Activated CD4-positive, alpha-beta T cell treated with anti-CD3 and anti-CD28 coated beads, Interleukin-2, amount 10 ng/mL, durations not matched to agents 7 days and 5 days (primary cell): ENCODE measurements at regions not wholly inside any gene's neighbourhood (a gene's known extent, or its start where the extent isn't known, plus 50 kb on each side); places are given as distances from the start of the nearest gene placed in this dataset.

Experiments
- CTCF ChIA-PET: fragments of 350-600 bp; sonication (Branson Sonifier 250); formaldehyde crosslinking; loops from one replicate; lab custom pipeline; 2021; ENCODE audit warnings: antibody characterized with exemption; lab: Charles Lee
- POLR2A ChIA-PET: fragments of 350-600 bp; sonication (Branson Sonifier 250); formaldehyde crosslinking; loops from one replicate; lab custom pipeline; 2021; ENCODE audit warnings: antibody characterized with exemption; lab: Charles Lee
- DNase-seq: peaks from one replicate; pipeline ENCODE4 v3.0.0-alpha.2; 2020
- H3K27ac Mint-ChIP-seq: one replicate; pipeline ENCODE4 v1.8.0; 2021; ENCODE audit warnings: mild to moderate bottlenecking, moderate library complexity, mixed read lengths
- H3K27me3 Mint-ChIP-seq: one replicate; pipeline ENCODE4 v1.8.0; 2021; ENCODE audit warnings: mixed read lengths
- H3K36me3 Mint-ChIP-seq: one replicate; pipeline ENCODE4 v1.8.0; 2021; ENCODE audit warnings: low read depth, mixed read lengths
- H3K4me1 Mint-ChIP-seq: one replicate; pipeline ENCODE4 v1.8.0; 2021; ENCODE audit warnings: mixed read lengths
- H3K4me3 Mint-ChIP-seq: one replicate; pipeline ENCODE4 v1.8.0; 2021; ENCODE audit warnings: mild to moderate bottlenecking, moderate library complexity, mixed read lengths
- H3K9me3 Mint-ChIP-seq: one replicate; pipeline ENCODE4 v1.8.0; 2021; ENCODE audit warnings: mixed read lengths

- POLR2A ChIA-PET = no interaction called here
- H3K4me3 Mint-ChIP-seq = no peak overlapping the region
- H3K4me1 Mint-ChIP-seq = peaks cover 11% of the 10 kb centered on the region
- CTCF ChIA-PET = interaction anchor here (0.9 kb wide), 1 partner anchor 122 kb away, joined by 3 read pairs; no protein-coding TSS in a partner anchor
- no peaks in the 10 kb centered on the region for H3K36me3 Mint-ChIP-seq
- H3K27me3 Mint-ChIP-seq = peaks cover 40% of the 10 kb centered on the region
- DNase-seq = no peak
- no peaks in the 10 kb centered on the region for H3K9me3 Mint-ChIP-seq
- H3K27ac Mint-ChIP-seq = no peak overlapping the region
These were observed 67.4 kb upstream of the EPCAM start for GRCh38 chr2:47301731-47302130.

- H3K36me3 Mint-ChIP-seq = no peaks in the 10 kb centered on the region
- peaks cover 11% of the 10 kb centered on the region for H3K4me1 Mint-ChIP-seq
- ChIA-PET POLR2A (no interaction called here), CTCF (interaction anchor here (0.9 kb wide), 1 partner anchor 122 kb away, joined by 3 read pairs; no protein-coding TSS in a partner anchor)
- peaks cover 37% of the 10 kb centered on the region for H3K27me3 Mint-ChIP-seq
- no peaks in the 10 kb centered on the region for H3K9me3 Mint-ChIP-seq
- no peak overlapping the region for H3K27ac Mint-ChIP-seq
- H3K4me3 Mint-ChIP-seq = no peak overlapping the region
- no peak for DNase-seq
These were observed 67.9 kb upstream of the EPCAM start for GRCh38 chr2:47301277-47301618.

GRCh38 chr2:47300609-47301276 is 68.4 kb upstream of the EPCAM start:
- ChIA-PET CTCF (interaction anchor here (0.9 kb wide), 1 partner anchor 121 kb away, joined by 3 read pairs; no protein-coding TSS in a partner anchor), POLR2A (no interaction called here)
- Mint-ChIP-seq H3K4me1 (peaks cover 11% of the 10 kb centered on the region), H3K4me3 (no peak overlapping the region), H3K27me3 (peaks cover 36% of the 10 kb centered on the region), H3K27ac (no peak overlapping the region), H3K9me3 (no peaks in the 10 kb centered on the region), H3K36me3 (no peaks in the 10 kb centered on the region)
- DNase-seq = no peak

- CTCF ChIA-PET = interaction anchor here (0.8 kb wide), 1 partner anchor 81 kb away, joined by 3 read pairs; no protein-coding TSS in a partner anchor
- Mint-ChIP-seq H3K4me1 (peaks cover 11% of the 10 kb centered on the region), H3K27me3 (peaks cover 39% of the 10 kb centered on the region), H3K27ac (no peak overlapping the region), H3K9me3 (no peaks in the 10 kb centered on the region), H3K36me3 (no peaks in the 10 kb centered on the region), H3K4me3 (no peak overlapping the region)
- DNase-seq = no peak
- POLR2A ChIA-PET = no interaction called here
These were observed 69.0 kb upstream of the EPCAM start for GRCh38 chr2:47300081-47300480.

- ChIA-PET POLR2A (no interaction called here), CTCF (interaction anchor here (0.6 to 0.8 kb wide), 2 partner anchors 80 to 373 kb away, joined by 3 read pairs; no protein-coding TSS in a partner anchor)
- Mint-ChIP-seq H3K9me3 (no peaks in the 10 kb centered on the region), H3K4me1 (peaks cover 11% of the 10 kb centered on the region), H3K27me3 (peaks cover 35% of the 10 kb centered on the region), H3K27ac (no peak overlapping the region), H3K36me3 (no peaks in the 10 kb centered on the region), H3K4me3 (no peak overlapping the region)
- DNase-seq = no peak
These were observed 69.6 kb upstream of the EPCAM start for GRCh38 chr2:47299555-47299954.

GRCh38 chr2:47298771-47299170 is 70.3 kb upstream of the EPCAM start:
- Mint-ChIP-seq H3K4me1 (peaks cover 11% of the 10 kb centered on the region), H3K27ac (no peak overlapping the region), H3K9me3 (no peaks in the 10 kb centered on the region), H3K27me3 (peaks cover 33% of the 10 kb centered on the region), H3K36me3 (no peaks in the 10 kb centered on the region), H3K4me3 (no peak overlapping the region)
- no peak for DNase-seq
- CTCF ChIA-PET = no interaction called here
- POLR2A ChIA-PET = no interaction called here

GRCh38 chr2:47297767-47298425 is 71.2 kb upstream of the EPCAM start:
- ChIA-PET CTCF (no interaction called here), POLR2A (no interaction called here)
- peaks cover 11% of the 10 kb centered on the region for H3K4me1 Mint-ChIP-seq
- no peaks in the 10 kb centered on the region for H3K36me3 Mint-ChIP-seq
- no peak overlapping the region for H3K4me3 Mint-ChIP-seq
- H3K27ac Mint-ChIP-seq = no peak overlapping the region
- peaks cover 27% of the 10 kb centered on the region for H3K27me3 Mint-ChIP-seq
- no peak for DNase-seq
- H3K9me3 Mint-ChIP-seq = no peaks in the 10 kb centered on the region

GRCh38 chr2:47295981-47296635 is 73.0 kb upstream of the EPCAM start:
- peaks cover 18% of the 10 kb centered on the region for H3K27me3 Mint-ChIP-seq
- no peak overlapping the region for H3K27ac Mint-ChIP-seq
- ChIA-PET CTCF (interaction anchor here (0.9 kb wide), 1 partner anchor 172 kb away, joined by 3 read pairs; no protein-coding TSS in a partner anchor), POLR2A (interaction anchor here (0.6 kb wide), 1 partner anchor 10 kb away, joined by 4 read pairs; no protein-coding TSS in a partner anchor)
- peaks cover 8% of the 10 kb centered on the region for H3K4me1 Mint-ChIP-seq
- H3K4me3 Mint-ChIP-seq = no peak overlapping the region
- DNase-seq = no peak
- H3K36me3 Mint-ChIP-seq = no peaks in the 10 kb centered on the region
- no peaks in the 10 kb centered on the region for H3K9me3 Mint-ChIP-seq

GRCh38 chr2:47295131-47295980 is 73.8 kb upstream of the EPCAM start:
- no peak overlapping the region for H3K27ac Mint-ChIP-seq
- no peak overlapping the region for H3K4me3 Mint-ChIP-seq
- POLR2A ChIA-PET = interaction anchor here (0.6 kb wide), 1 partner anchor 9 kb away, joined by 4 read pairs; no protein-coding TSS in a partner anchor
- H3K9me3 Mint-ChIP-seq = no peaks in the 10 kb centered on the region
- CTCF ChIA-PET = no interaction called here
- DNase-seq = no peak
- peaks cover 12% of the 10 kb centered on the region for H3K27me3 Mint-ChIP-seq
- H3K36me3 Mint-ChIP-seq = no peaks in the 10 kb centered on the region
- H3K4me1 Mint-ChIP-seq = peaks cover under 1% of the 10 kb centered on the region

GRCh38 chr2:47293976-47294375 is 75.1 kb upstream of the EPCAM start:
- POLR2A ChIA-PET = no interaction called here
- no peaks in the 10 kb centered on the region for H3K36me3 Mint-ChIP-seq
- CTCF ChIA-PET = no interaction called here

GRCh38 chr2:47288864-47289263 is 80.2 kb upstream of the EPCAM start:
- Mint-ChIP-seq H3K9me3 (no peaks in the 10 kb centered on the region), H3K27me3 (peaks cover 4% of the 10 kb centered on the region), H3K36me3 (no peaks in the 10 kb centered on the region), H3K27ac (no peak overlapping the region), H3K4me3 (no peak overlapping the region), H3K4me1 (no peaks in the 10 kb centered on the region)
- no peak for DNase-seq
- ChIA-PET POLR2A (no interaction called here), CTCF (interaction anchor here (1.1 kb wide), 1 partner anchor 16 kb away, joined by 4 read pairs; no protein-coding TSS in a partner anchor)

More at GRCh38 chr2:47293976-47294375, 75.1 kb upstream of the EPCAM start:
- no peak overlapping the region for H3K4me3 Mint-ChIP-seq
- no peaks in the 10 kb centered on the region for H3K9me3 Mint-ChIP-seq
- no peak overlapping the region for H3K27ac Mint-ChIP-seq
- H3K4me1 Mint-ChIP-seq = no peaks in the 10 kb centered on the region
- H3K27me3 Mint-ChIP-seq = peaks cover 12% of the 10 kb centered on the region
- DNase-seq = no peak

- no peak for DNase-seq
- Mint-ChIP-seq H3K36me3 (no peaks in the 10 kb centered on the region), H3K4me1 (peaks cover 2% of the 10 kb centered on the region), H3K4me3 (no peak overlapping the region), H3K27me3 (peaks cover 3% of the 10 kb centered on the region), H3K27ac (no peak overlapping the region), H3K9me3 (no peaks in the 10 kb centered on the region)
- POLR2A ChIA-PET = no interaction called here
- CTCF ChIA-PET = interaction anchor here (1.3 to 1.9 kb wide), 2 partner anchors 9 to 11 kb away, joined by 3 to 8 read pairs; no protein-coding TSS in a partner anchor
These were observed 85.5 kb upstream of the EPCAM start for GRCh38 chr2:47283659-47284058.
